Gastroesophageal sphincter (tissue), 3 donors: ENCODE measurements at regions not wholly inside any gene's neighbourhood (a gene's known extent, or its start where the extent isn't known, plus 50 kb on each side); places are given as distances from the start of the nearest gene placed in this dataset.

ENCODE experiments used
- EP300 ChIP-seq: sonication (generic); formaldehyde crosslinking; IDR thresholded peaks from one replicate; pipeline ENCODE4 v1.6.1; 2017; ENCODE audit warnings: antibody characterized with exemption, mild to moderate bottlenecking
- TF ChIP-seq, protein P1 (sequence below), 4 experiments: fragments of 200-600 bp in 2 of 4; fragments of 450-650 bp in 2 of 4; sonication (generic) in 1 of 4; IDR thresholded peaks; one replicate each; pipeline ENCODE4 v1.5.1; 2017 to 2019; ENCODE audit warnings: antibody characterized with exemption in 4 of 4, mild to moderate bottlenecking in 2 of 4, moderate library complexity in 2 of 4

GRCh38 chr1:168845140-168845539 lies 116.1 kb upstream of the DPT start:
- TF ChIP-seq, protein P1, sequence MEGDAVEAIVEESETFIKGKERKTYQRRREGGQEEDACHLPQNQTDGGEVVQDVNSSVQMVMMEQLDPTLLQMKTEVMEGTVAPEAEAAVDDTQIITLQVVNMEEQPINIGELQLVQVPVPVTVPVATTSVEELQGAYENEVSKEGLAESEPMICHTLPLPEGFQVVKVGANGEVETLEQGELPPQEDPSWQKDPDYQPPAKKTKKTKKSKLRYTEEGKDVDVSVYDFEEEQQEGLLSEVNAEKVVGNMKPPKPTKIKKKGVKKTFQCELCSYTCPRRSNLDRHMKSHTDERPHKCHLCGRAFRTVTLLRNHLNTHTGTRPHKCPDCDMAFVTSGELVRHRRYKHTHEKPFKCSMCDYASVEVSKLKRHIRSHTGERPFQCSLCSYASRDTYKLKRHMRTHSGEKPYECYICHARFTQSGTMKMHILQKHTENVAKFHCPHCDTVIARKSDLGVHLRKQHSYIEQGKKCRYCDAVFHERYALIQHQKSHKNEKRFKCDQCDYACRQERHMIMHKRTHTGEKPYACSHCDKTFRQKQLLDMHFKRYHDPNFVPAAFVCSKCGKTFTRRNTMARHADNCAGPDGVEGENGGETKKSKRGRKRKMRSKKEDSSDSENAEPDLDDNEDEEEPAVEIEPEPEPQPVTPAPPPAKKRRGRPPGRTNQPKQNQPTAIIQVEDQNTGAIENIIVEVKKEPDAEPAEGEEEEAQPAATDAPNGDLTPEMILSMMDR (IDR thresholded peaks at IDR 0.05) = no peak
- no peak for TF ChIP-seq EP300
